DOHH2 (cell line): ENCODE measurements at regions not wholly inside any gene's neighbourhood (a gene's known extent, or its start where the extent isn't known, plus 50 kb on each side); places are given as distances from the start of the nearest gene placed in this dataset.

Source experiments
- H3F3A ChIP-seq: fragments of 200-600 bp; sonication (generic), shearing (Covaris generic); 2 replicates; pipeline ENCODE4 v1.6.0; 2016; ENCODE audit warnings: antibody characterized with exemption, mild to moderate bottlenecking; ENCODE audit not compliant: control insufficient read depth, insufficient read depth
- H3K27ac ChIP-seq: fragments of 200-600 bp; sonication (generic); 2 replicates; pipeline ENCODE4 v1.5.1; 2014; ENCODE audit warnings: low read depth, mild to moderate bottlenecking, low read length, moderate library complexity
- H3K27me3 ChIP-seq: fragments of 200-600 bp; sonication (generic); 2 replicates; pipeline ENCODE4 v1.6.1; 2014; ENCODE audit warnings: mild to moderate bottlenecking, low read length, mixed read lengths; ENCODE audit not compliant: control insufficient read depth
- H3K36me3 ChIP-seq: fragments of 200-600 bp; sonication (generic); 2 replicates; pipeline ENCODE4 v1.6.1; 2014; ENCODE audit warnings: mild to moderate bottlenecking, low read length, moderate library complexity, mixed read lengths; ENCODE audit not compliant: control insufficient read depth
- H3K4me1 ChIP-seq: fragments of 200-600 bp; sonication (generic); 2 replicates; pipeline ENCODE4 v1.6.1; 2014; ENCODE audit warnings: mild to moderate bottlenecking, low read length, mixed read lengths; ENCODE audit not compliant: control insufficient read depth
- H3K4me2 ChIP-seq: fragments of 200-600 bp; sonication (generic); 2 replicates; pipeline ENCODE4 v1.6.0; 2014; ENCODE audit warnings: mild to moderate bottlenecking, low read length, moderate library complexity
- H3K4me3 ChIP-seq: fragments of 200-600 bp; sonication (generic); 2 replicates; pipeline ENCODE4 v1.5.1; 2014; ENCODE audit warnings: mild to moderate bottlenecking, low read length, mixed read lengths
- H3K79me2 ChIP-seq: fragments of 200-600 bp; sonication (generic); 2 replicates; pipeline ENCODE4 v1.6.1; 2014; ENCODE audit warnings: mild to moderate bottlenecking, low read length, mixed read lengths; ENCODE audit not compliant: control insufficient read depth
- H3K9me2 ChIP-seq: fragments of 200-600 bp; sonication (generic); replicated peaks from 2 replicates; pipeline ENCODE4 v1.6.1; 2014; ENCODE audit warnings: mild to moderate bottlenecking, low read length, mixed read lengths; ENCODE audit not compliant: control insufficient read depth
- H3K9me3 ChIP-seq: fragments of 200-600 bp; sonication (generic); 2 replicates; pipeline ENCODE4 v1.6.1; 2014; ENCODE audit warnings: antibody characterized with exemption, low read length, mixed read lengths; ENCODE audit not compliant: control insufficient read depth, insufficient read depth
- H4K20me1 ChIP-seq: fragments of 200-600 bp; sonication (generic); 2 replicates; pipeline ENCODE4 v1.6.0; 2014; ENCODE audit warnings: low read depth, mild to moderate bottlenecking, antibody characterized with exemption, low read length, moderate library complexity; ENCODE audit not compliant: control insufficient read depth, insufficient read depth
- CTCF ChIP-seq: fragments of 200-600 bp; sonication (generic); IDR thresholded peaks from one replicate; pipeline ENCODE4 v1.5.1; 2014; ENCODE audit warnings: antibody characterized with exemption, mild to moderate bottlenecking, low read depth, low read length; ENCODE audit not compliant: poor library complexity, severe bottlenecking
- EZH2phosphoT487 ChIP-seq: fragments of 200-600 bp; sonication (generic); IDR thresholded peaks from 2 replicates; pipeline ENCODE4 v1.6.1; 2017; ENCODE audit warnings: borderline replicate concordance, mild to moderate bottlenecking, antibody characterized with exemption, low read length, moderate library complexity, mixed read lengths

- H3K27ac ChIP-seq, result no peak overlapping the region
- H3K4me1 ChIP-seq, result no peaks in the 10 kb centered on the region
- no peaks in the 10 kb centered on the region for H3K79me2 ChIP-seq
- no peaks in the 10 kb centered on the region for H3K36me3 ChIP-seq
- H4K20me1 ChIP-seq, result no peaks in the 10 kb centered on the region
- no peaks in the 10 kb centered on the region for H3K9me3 ChIP-seq
- no peaks in the 10 kb centered on the region for H3F3A ChIP-seq
- no peak for TF ChIP-seq CTCF
- TF ChIP-seq EZH2phosphoT487, result no peak
- H3K4me3 ChIP-seq, result no peak overlapping the region
- no peak overlapping the region for H3K4me2 ChIP-seq
- no peaks in the 10 kb centered on the region for H3K9me2 ChIP-seq
- H3K27me3 ChIP-seq, result no peaks in the 10 kb centered on the region
Measured at GRCh38 chr5:163248333-163248732, 189.1 kb upstream of the CCNG1 start.

DNA sequence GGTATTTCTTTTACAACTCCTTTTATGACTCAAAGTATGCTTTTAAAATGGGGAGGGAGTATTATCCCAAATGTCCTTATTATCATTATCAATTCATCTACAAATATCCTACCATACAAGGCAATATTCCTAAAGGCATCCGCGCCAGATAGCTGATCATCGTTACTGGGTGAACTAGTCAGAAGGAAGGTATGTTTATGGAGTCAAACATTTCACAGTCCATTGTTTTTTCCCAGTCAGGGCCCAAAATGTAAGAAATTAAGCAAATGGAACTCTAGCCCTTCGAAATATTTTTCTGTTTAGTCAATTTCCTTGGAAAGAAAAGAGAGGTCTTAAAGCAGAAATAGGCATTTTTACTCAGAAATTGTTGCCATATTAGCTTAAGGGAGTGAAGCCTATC, 188.5 kb upstream of the CCNG1 start:
- H3K4me1 ChIP-seq, result no peaks in the 10 kb centered on the region
- H3K4me3 ChIP-seq, result no peak overlapping the region
- no peaks in the 10 kb centered on the region for H3K9me2 ChIP-seq
- no peak overlapping the region for H3K4me2 ChIP-seq
- TF ChIP-seq CTCF, result no peak
- no peak for TF ChIP-seq EZH2phosphoT487
- 0 out of 2 replicates have a peak, but pooled peaks cover 2% of the 10 kb centered on the region for H3K27me3 ChIP-seq
- no peak overlapping the region for H3K27ac ChIP-seq
- no peaks in the 10 kb centered on the region for H3F3A ChIP-seq
- no peaks in the 10 kb centered on the region for H3K79me2 ChIP-seq
- H3K9me3 ChIP-seq, result no peaks in the 10 kb centered on the region
- no peaks in the 10 kb centered on the region for H4K20me1 ChIP-seq
- H3K36me3 ChIP-seq, result no peaks in the 10 kb centered on the region

- Histone ChIP-seq H3K9me2 (no peaks in the 10 kb centered on the region), H3K27ac (no peak overlapping the region), H3K9me3 (no peaks in the 10 kb centered on the region), H3K27me3 (0 out of 2 replicates have a peak, but pooled peaks cover 2% of the 10 kb centered on the region), H3F3A (no peaks in the 10 kb centered on the region), H3K36me3 (no peaks in the 10 kb centered on the region), H3K79me2 (no peaks in the 10 kb centered on the region), H3K4me3 (no peak overlapping the region), H4K20me1 (no peaks in the 10 kb centered on the region), H3K4me1 (no peaks in the 10 kb centered on the region), H3K4me2 (no peak overlapping the region)
- no peak for TF ChIP-seq EZH2phosphoT487
- TF ChIP-seq CTCF, result no peak
Measured at GRCh38 chr5:163252950-163253349, 184.4 kb upstream of the CCNG1 start.

DNA sequence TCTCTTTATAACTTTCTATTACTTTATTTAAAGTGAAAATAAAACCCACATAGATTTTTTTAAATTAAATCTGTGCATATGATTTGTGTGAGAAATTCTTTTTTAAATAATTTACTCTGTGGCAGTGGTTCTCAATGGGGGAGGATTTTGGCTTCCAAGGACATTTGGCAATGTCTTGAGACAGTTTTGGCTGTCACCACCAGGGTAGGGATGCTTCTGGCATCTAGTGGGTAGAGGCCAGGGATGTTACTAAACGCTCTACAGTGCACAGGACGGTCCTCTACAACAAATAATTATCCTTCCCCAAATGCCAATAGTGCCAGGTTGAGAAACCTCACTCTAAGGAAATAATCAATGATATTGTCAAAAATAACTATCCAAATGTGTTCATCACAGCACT, 177.9 kb upstream of the CCNG1 start:
- H3K4me1 ChIP-seq, result no peaks in the 10 kb centered on the region
- no peaks in the 10 kb centered on the region for H3K9me2 ChIP-seq
- H3K27me3 ChIP-seq, result no peaks in the 10 kb centered on the region
- no peaks in the 10 kb centered on the region for H3K9me3 ChIP-seq
- TF ChIP-seq EZH2phosphoT487 (no peak), CTCF (no peak)
- no peaks in the 10 kb centered on the region for H3K79me2 ChIP-seq
- H3K4me3 ChIP-seq, result no peak overlapping the region
- H3K36me3 ChIP-seq, result no peaks in the 10 kb centered on the region
- no peaks in the 10 kb centered on the region for H4K20me1 ChIP-seq
- H3K4me2 ChIP-seq, result no peak overlapping the region
- no peaks in the 10 kb centered on the region for H3F3A ChIP-seq
- H3K27ac ChIP-seq, result no peak overlapping the region
